ENCODE measurements at regions not wholly inside any gene's neighbourhood (a gene's known extent, or its start where the extent isn't known, plus 50 kb on each side); places are given as distances from the start of the nearest gene placed in this dataset.

GRCh38 chr11:120061036-120061760 is 76.7 kb downstream of the TRIM29 start:
- no peak for ATAC-seq

DNA sequence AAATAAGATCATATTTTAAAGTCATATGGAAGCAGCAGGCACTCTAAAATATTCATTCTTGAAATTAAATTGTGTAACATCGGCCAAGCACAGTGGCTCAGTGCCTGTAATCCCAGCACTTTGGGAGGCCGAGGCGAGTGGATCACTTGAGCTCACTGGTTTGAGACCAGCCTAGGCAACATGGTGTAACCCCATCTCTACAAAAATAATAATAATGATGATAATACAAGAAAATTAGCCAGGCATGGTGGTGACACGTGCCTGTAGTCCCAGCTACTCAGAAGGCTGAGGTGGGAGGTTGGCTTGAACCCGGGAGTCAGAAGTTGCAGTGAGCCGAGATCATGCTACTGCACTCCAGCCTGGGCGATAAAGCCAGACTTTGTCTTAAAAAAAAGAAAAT is 77.4 kb downstream of the TRIM29 start:
- ATAC-seq = no peak

DNA sequence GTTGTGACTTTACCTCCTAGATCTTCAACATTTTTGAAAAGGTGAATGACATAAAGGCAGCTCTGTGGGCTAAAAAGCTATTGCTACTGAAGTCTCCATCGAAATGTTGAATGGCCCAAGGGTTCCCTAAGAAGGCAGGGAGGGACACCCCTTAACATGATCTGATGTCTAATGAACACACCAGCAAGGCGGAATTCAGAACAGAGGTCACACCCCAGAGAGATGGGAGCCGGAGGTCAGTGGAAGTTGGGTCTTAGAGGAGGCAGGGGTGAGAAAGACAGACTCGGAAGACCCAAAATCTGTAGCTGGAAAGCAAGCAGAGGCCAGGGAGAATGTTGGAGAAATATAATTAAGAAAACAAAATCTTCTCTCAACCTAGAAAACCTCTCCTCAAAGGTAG is 79.0 kb downstream of the TRIM29 start:
- ATAC-seq = no peak

- ATAC-seq = peak; percentile 39
Observed at GRCh38 chr11:120057595-120058581, 80.0 kb downstream of the TRIM29 start.

GRCh38 chr11:120057028-120057330 is 80.9 kb downstream of the TRIM29 start:
- no peak for ATAC-seq

DNA sequence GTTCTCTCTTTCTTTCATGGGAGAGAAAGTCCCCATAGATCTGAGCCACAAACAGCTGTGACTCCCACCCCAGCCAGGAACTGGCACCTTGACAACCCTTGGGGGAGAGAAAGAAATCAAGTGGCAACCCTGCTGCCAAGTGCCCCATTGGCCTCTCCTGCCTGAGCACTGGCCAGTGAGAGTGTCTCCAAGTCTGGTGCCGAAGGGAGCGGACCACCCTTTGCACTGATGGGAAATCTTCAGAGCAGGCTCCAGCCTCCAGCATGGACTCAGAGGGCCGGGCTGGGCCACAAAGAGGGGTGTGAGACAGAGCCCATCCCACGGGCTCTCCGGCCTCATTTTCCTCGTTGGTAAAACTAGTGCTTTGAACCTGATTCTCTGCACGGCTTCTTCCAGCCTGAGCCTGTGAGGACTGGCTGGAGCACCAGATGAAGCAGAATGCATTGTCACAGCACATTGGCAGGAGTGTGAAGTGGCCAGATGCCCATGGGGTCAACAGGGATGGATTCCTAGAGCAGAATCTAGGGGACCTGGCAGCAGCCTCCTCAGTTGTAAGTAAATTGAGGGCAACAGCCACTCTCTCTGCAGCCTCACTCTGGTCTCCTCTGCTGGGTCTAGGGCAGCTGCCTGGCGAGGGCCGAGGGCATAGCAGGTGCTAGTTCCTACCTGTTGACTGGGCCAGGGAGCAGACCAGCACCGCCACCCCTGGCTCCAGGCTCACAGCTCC is 81.4 kb downstream of the TRIM29 start:
- no peak for ATAC-seq

DNA sequence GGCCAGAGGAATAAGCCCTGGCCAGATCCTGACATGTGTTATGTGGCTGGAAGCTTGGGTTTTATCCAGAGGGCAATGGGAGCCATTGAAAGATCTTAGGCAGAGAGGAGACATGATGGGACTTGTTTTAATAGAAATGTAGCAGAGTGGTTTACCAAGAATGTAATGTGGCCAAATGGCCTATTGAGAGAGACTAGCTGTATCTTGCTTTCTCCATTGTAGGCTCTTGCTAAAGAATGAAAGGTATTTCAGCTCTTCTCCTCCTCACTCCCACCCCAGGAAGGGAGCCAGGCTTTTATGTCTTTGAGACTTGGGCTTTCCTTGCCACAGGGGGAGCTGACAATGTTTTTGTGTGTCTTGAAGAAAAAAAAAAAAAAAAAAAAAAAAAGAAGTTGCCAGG is 82.3 kb downstream of the TRIM29 start:
- peak; percentile 79 for ATAC-seq

DNA sequence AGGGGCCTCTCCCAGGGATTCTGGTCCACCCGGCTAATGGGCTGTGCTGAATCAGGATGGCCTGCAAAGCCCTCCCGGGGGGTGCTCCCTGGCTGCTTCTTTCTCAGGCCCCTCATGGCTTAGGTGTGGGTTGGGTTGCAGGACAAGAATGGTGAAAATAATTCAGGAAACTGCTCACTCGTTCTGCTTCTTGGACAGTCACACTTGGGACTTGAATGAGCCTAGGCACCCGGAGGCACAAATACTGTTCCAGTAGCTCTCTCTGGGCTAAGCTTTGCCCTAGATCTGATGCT is 83.2 kb downstream of the TRIM29 start:
- ATAC-seq = no peak

- ATAC-seq = no peak
Observed at GRCh38 chr11:120054016-120054752, 83.7 kb downstream of the TRIM29 start.

- ATAC-seq = no peak
Observed at GRCh38 chr11:120052196-120052775, 85.6 kb downstream of the TRIM29 start.

DNA sequence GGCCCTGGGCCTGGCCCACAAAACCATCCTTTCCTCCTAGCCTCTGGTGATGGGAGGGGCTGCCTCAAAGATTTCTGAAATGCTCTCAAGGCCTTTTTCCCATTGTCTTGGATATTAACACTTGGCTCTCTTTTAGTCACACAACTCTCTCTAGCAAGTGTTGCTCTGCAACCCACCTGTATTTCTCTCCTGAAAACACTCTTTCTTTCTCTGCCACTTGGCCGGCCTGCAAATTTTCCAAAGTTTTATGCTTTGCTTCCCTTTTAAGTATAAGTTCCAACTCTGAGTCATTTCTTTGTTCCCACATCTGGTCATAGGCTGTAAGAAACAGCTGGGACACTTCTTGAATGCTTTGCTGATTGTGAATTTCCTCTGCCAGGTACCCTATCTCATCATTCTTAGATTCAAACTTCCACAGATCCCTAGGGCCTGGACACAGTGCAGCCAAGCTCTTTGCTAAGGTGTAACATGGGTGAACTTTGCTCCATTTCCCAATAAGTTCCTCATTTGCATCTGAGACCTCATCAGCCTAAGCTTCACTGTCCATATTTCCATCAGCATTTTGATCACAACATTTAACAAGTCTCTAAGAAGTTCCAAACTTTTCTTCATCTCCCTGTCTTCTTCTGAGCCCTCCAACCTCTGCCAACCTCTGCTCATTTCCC is 93.8 kb downstream of the TRIM29 start:
- ATAC-seq = no peak

DNA sequence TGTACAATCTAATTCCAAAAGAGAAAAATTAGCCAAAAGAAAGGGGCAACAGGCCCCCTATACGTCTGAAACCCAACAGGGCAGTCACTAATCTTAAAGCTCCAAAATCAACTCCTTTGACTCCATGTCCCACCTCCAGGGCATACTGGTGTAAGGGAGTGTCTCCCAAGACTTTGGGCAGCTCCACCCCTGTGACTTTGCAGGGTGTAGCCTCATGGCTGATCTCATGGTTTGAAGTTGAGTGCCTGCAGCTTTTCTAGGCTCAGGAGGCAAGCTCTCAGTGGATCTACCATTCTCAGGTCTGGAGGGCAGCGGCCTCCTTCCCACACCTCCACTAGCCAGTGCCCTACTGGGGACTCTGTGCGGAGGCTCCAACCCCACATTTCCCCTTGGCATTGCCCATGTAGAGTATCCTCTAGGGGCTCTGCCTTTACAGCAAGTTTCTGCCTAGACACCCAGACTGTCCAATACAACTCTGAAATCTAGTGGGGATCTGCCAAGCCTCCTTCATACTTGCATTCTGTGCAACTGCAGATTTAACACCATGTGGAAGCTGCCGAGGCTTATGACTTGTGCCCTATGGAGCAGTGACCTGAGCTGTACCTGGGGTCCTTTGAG is 94.5 kb downstream of the TRIM29 start:
- ATAC-seq = peak; percentile 92

GRCh38 chr11:120041625-120042024 is 96.3 kb downstream of the TRIM29 start:
- ATAC-seq = no peak

DNA sequence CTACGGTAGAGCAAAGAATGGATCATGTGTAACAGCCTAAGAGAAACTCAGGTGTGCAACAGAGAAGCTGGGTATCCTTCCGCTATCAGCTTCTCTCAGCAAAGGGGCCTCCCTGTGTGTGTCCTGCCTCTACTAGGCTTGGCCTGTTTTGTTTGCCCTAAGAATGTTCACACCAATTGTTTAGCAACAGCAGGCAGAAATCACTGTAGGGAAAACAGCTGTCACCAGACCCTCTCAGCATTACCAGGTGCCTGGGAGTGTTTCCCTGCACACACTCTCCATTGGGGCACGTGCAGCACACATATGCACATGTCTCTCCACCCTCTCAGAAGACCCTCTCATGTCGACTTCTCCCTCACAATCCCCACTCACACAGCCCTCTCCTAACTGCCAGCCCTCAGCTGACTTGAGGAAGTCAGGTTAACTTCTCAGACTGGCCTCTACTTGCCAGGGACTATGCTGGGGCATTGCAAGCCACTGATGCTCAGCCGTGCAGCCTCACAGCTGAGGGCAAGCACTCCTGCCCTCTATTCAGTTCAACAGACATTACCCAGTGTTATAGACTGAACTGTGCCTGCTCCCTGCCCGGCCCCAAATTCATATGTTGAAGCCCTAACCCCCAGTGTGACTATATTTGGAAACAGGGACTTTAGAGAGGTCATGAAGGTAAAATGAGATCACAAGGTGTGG is 97.6 kb downstream of the TRIM29 start:
- ATAC-seq = no peak

GRCh38 chr11:120039039-120039438 is 98.9 kb downstream of the TRIM29 start:
- no peak for ATAC-seq

DNA sequence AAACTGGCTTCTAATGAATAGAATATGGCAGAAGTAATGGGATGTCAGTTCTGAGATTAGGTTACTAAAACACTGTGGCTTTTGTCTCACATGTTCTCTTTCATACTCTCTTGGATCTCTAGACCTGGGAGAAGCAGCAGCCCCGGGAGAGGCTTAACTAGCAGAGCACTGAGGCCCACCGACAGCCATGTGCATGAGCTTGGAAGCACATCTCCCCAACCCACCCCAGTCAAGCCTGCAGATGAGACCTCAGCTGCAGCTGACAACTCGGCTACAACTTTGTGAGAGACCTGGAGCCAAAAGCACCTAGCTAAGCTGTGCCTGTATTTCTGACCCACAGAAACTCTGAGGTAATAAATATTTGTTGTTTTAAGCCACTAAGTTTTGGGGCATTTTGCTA is 100.8 kb downstream of the TRIM29 start:
- ATAC-seq = no peak

- no peak for ATAC-seq
Observed at GRCh38 chr11:120035756-120036155, 102.2 kb downstream of the TRIM29 start.

DNA sequence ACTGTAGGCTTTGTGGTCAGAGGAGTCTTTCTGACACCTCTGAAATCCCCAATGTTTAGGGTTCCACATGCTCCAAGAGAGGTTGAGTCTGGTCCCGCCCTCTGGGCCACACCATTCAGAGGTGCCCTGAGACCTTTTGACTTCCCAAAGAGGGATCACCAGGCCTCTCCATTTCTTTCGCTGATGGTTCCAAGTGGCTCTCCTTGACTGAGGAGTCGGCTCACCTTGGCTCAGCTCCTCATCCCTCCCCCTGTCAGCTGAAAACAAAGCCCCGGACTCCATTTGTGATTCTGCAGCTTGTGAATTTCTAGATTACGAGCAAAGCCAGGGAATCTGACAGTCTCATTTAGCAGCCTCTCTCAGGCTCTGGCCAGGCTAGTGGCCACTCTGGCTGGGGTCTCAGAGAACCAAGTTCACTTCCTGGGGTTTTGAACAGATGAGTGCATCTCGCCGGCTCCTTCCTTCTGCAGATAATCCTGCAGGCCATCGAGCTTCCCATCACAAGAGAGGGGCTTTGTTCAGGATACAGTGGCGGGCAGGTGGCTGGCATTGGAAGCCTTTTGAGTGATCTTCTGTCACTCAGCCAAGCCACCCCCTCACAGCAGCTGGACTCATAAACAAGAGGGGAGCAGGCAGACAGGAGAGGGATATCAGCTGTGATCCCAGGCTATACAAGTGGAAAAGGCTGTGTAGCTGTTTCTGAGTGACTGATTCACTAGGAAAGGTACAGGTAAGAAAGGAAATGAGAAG is 102.9 kb downstream of the TRIM29 start:
- no peak for ATAC-seq

DNA sequence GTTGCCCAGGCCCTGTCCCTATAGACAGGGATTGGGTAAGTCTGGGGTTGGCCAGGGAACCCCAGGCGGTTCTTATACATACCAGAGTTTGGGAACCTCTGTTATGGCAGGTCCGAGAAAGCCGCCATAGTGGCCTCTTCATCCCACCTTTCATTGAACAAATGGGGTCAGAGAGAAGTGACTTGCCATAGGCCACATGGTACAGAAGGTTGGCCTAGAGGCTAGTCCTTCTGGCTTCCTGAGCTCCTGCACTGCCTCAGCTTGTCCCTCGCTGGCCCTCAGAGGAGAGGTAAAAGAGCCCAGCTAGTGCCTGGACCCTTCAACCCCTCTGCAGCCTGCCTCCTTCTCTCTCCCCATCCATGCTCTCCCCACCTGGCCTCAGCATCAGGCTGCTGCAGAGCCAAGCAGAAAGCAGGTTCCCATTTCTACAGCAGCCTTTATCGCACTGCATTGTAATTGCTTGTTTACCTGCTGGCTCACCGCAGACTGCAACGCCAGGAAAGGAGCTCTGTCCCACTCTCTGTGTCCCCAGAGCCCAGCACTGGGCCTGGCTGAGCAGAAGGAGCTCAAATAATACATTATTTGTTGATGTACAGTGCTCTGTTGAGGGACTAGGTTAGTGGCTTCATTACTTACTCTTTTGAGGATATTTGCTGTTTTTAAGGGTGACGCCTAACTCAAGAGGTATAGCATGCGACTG is 103.6 kb downstream of the TRIM29 start:
- no peak for ATAC-seq

Data from esophagus mucosa (tissue), 1 donor.